ENCODE measurements at regions not wholly inside any gene's neighbourhood (a gene's known extent, or its start where the extent isn't known, plus 50 kb on each side); places are given as distances from the start of the nearest gene placed in this dataset.

DNA sequence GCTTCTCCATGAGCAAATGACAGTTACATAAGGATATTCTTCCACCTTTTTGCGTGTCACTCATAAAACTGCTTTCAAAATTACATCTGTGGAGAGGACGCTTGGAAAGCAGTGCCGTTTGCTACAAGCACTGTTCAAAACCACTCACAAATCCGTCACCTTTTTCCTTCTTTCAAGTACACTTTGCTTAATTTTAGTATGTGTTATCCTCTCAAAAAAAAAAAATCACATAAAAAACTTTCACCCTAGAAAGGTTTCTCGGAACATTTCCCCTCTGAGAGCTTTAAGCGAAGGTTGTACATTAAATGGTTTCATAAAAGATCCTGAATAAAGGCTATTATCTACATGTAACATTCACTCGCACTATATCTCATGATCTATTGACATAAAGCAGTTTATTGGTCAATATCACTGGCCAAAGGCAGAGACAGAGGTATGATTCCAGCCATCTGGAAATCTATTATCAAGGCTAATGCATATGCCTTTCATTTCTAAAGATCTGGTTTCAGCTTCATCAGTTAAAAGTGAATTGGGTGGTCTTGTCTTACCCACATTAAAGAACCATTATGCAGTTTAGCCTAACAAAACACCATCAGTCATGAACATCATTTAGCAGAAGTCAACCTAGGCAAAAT is 163.6 kb downstream of the ENC1 start:
- intact Hi-C loops (cut with DNase I; ENCODE audit: low total_unique reads): no loop called here
- WGBS, 2 donors: 92 to 93% methylated on average over 7 of the region's 7 CpGs
- no peaks in the 10 kb centered on the region for H3K36me3 ChIP-seq (ENCODE audit: low read depth, missing control alignments)
- H3K9me3 ChIP-seq: no peaks in the 10 kb centered on the region
- no peaks in the 10 kb centered on the region for H3K4me1 ChIP-seq
- H3K27me3 ChIP-seq: no peaks in the 10 kb centered on the region
- no peak overlapping the region for H3K27ac ChIP-seq
- no peak overlapping the region for H3K4me3 ChIP-seq
- no peak for TF ChIP-seq POLR2A (IDR thresholded peaks at IDR 0.05)
- no peak for TF ChIP-seq CTCF (IDR thresholded peaks at IDR 0.05)
- DNase-seq: no peak

- TF ChIP-seq POLR2A (IDR thresholded peaks at IDR 0.05): no peak
- TF ChIP-seq CTCF (IDR thresholded peaks at IDR 0.05): no peak
- Histone ChIP-seq H3K27ac (no peak overlapping the region), H3K4me3 (no peak overlapping the region), H3K4me1 (no peaks in the 10 kb centered on the region), H3K36me3 (ENCODE audit: low read depth, missing control alignments) (no peaks in the 10 kb centered on the region), H3K9me3 (no peaks in the 10 kb centered on the region), H3K27me3 (no peaks in the 10 kb centered on the region)
- no peak for DNase-seq
- intact Hi-C loops (cut with DNase I; ENCODE audit: low total_unique reads): no loop called here
- WGBS, 2 donors: 88 to 91% methylated on average over 7 of the region's 7 CpGs
Measured at GRCh38 chr5:74476046-74476818, 164.3 kb downstream of the ENC1 start.

DNA sequence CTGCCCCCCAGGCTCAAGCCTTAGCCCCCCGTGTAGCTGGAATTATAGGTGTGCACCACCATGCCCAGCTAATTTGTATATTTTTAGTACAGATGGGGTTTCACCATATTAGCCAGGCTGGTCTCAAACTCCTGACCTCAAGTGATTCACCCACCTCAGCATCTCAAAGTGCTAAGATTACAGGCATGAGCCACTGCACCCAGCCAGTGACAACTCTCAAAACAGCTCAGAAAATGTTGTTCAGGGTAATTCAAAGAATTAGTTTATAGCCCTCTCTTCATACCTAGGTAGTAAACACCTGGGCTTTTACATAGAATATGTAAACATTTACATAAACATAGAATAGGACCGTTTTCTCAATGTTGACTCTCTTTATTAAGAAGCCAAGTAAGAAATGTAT is 168.7 kb downstream of the ENC1 start:
- Histone ChIP-seq H3K4me3 (no peak overlapping the region), H3K36me3 (ENCODE audit: low read depth, missing control alignments) (no peaks in the 10 kb centered on the region), H3K9me3 (no peaks in the 10 kb centered on the region), H3K4me1 (no peaks in the 10 kb centered on the region), H3K27me3 (no peaks in the 10 kb centered on the region), H3K27ac (no peak overlapping the region)
- no peak for TF ChIP-seq POLR2A (IDR thresholded peaks at IDR 0.05)
- no peak for TF ChIP-seq CTCF (IDR thresholded peaks at IDR 0.05)
- WGBS, 2 donors: 93 to 96% methylated on average over 2 of the region's 2 CpGs
- intact Hi-C loops (cut with DNase I; ENCODE audit: low total_unique reads): no loop called here
- no peak for DNase-seq

GRCh38 chr5:74469234-74469994 is 171.1 kb downstream of the ENC1 start:
- H3K9me3 ChIP-seq: no peaks in the 10 kb centered on the region
- intact Hi-C loops (cut with DNase I; ENCODE audit: low total_unique reads): no loop called here
- H3K27ac ChIP-seq: no peak overlapping the region
- H3K4me1 ChIP-seq: no peaks in the 10 kb centered on the region
- H3K36me3 ChIP-seq (ENCODE audit: low read depth, missing control alignments): no peaks in the 10 kb centered on the region
- WGBS, 2 donors: 85 to 92% methylated on average over 8 of the region's 8 CpGs
- no peak for TF ChIP-seq POLR2A (IDR thresholded peaks at IDR 0.05)
- no peak for TF ChIP-seq CTCF (IDR thresholded peaks at IDR 0.05)
- no peaks in the 10 kb centered on the region for H3K27me3 ChIP-seq
- no peak overlapping the region for H3K4me3 ChIP-seq
- DNase-seq: no peak

Measured in testis (tissue), 2 donors.